Tibial nerve (tissue), 3 donors: ENCODE measurements at regions not wholly inside any gene's neighbourhood (a gene's known extent, or its start where the extent isn't known, plus 50 kb on each side); places are given as distances from the start of the nearest gene placed in this dataset.

Experiments
- CTCF ChIP-seq, 5 experiments: fragments of 200-600 bp in 3 of 5; fragments of 450-650 bp in 2 of 5; sonication (generic) in 3 of 5; IDR thresholded peaks; one replicate each; pipeline ENCODE4 v1.5.1; 2016 to 2019; ENCODE audit warnings: antibody characterized with exemption in 5 of 5, mild to moderate bottlenecking in 3 of 5, moderate library complexity in 2 of 5
- POLR2A ChIP-seq, 2 donors: fragments of 450-650 bp; IDR thresholded peaks; one replicate each; pipeline ENCODE4 v1.6.1; 2017; ENCODE audit warnings: antibody characterized with exemption in 2 of 2, mild to moderate bottlenecking in 2 of 2, moderate library complexity in 2 of 2

DNA sequence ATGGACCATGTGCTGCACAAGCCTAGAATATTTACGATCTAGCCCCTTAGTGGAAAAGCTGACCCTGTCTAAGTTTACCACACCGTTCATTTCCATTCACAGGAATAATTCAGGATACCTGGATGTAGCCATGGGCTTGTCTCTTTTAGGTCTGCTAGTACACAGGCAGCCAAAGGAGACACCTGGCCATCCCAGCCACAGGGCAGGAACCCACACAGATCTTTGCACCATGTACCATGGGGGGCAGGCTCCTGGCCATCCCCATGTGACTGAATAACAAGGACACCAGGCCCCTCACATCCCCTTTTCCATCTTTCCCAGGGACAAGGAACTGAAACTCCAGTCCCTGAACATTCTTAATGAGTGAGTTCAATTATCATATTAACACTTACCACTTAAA, 467.3 kb upstream of the MYT1L start:
- TF ChIP-seq POLR2A (IDR thresholded peaks at IDR 0.05) = no peak
- TF ChIP-seq CTCF (IDR thresholded peaks at IDR 0.05) = no peak
